Kidney (tissue), 13 donors: ENCODE measurements at regions not wholly inside any gene's neighbourhood (a gene's known extent, or its start where the extent isn't known, plus 50 kb on each side); places are given as distances from the start of the nearest gene placed in this dataset.
"Not testable (repeated sequence)": the region's sequence is repeated elsewhere in the genome, so short reads cannot be mapped to it uniquely, and the experiment has no call there.

Experiments used
- DNase-seq, 5 donors: peaks; one replicate each; pipeline ENCODE4 v3.0.0-alpha.2; 2013 to 2020
- FAIRE-seq: peaks from 2 replicates; lab custom pipeline; 2012; peaks lifted over from hg19 to GRCh38; lab: Jason Lieb, UNC
- H3K27ac ChIP-seq, 2 donors: one replicate each; pipeline ENCODE4 v1.7.0; 2013; ENCODE audit warnings: low read depth in 2 of 2, low read length in 2 of 2, inconsistent platforms in 1 of 2
- H3K27me3 ChIP-seq: one replicate; pipeline ENCODE4 v1.7.1; 2013; ENCODE audit warnings: low read length, inconsistent platforms; ENCODE audit not compliant: control insufficient read depth, insufficient read depth
- H3K36me3 ChIP-seq, 3 donors: one replicate each; pipeline versions ENCODE4 v1.7.0 to v1.7.1; 2013; ENCODE audit warnings: low read length in 3 of 3, control low read depth in 1 of 3, inconsistent platforms in 1 of 3; ENCODE audit not compliant: insufficient read depth in 3 of 3, control insufficient read depth in 2 of 3
- H3K4me1 ChIP-seq, 3 donors: one replicate each; pipeline versions ENCODE4 v1.7.0 to v1.7.1; 2013; ENCODE audit warnings: low read length in 3 of 3, inconsistent platforms in 1 of 3, low read depth in 1 of 3; ENCODE audit not compliant: control insufficient read depth in 2 of 3, insufficient read depth in 2 of 3
- H3K4me3 ChIP-seq, 3 donors: one replicate each; pipeline versions ENCODE4 v1.7.0 to v1.8.1; 2013; ENCODE audit warnings: low read length in 3 of 3, control low read depth in 1 of 3, inconsistent platforms in 1 of 3
- H3K9ac ChIP-seq, 3 donors: one replicate each; pipeline versions ENCODE4 v1.7.0 to v1.7.1; 2013; ENCODE audit warnings: low read length in 3 of 3, control low read depth in 1 of 3, inconsistent platforms in 1 of 3
- H3K9me3 ChIP-seq, 3 donors: one replicate each; pipeline versions ENCODE4 v1.7.0 to v1.7.1; 2013; ENCODE audit warnings: low read length in 3 of 3, control low read depth in 1 of 3, inconsistent platforms in 1 of 3; ENCODE audit not compliant: control insufficient read depth in 2 of 3, insufficient read depth in 1 of 3
- intact Hi-C: fragments of 100-400 bp; cut with DNase I; formaldehyde crosslinking; loops from one replicate; pipeline ENCODE4 v1.11.1; 2022
- TF ChIP-seq, protein P1 (sequence below): IDR thresholded peaks from 3 replicates; pipeline ENCODE4 v1.5.1; 2012; ENCODE audit warnings: mild to moderate bottlenecking, moderate library complexity, borderline replicate concordance; ENCODE audit not compliant: insufficient read depth; ENCODE audit errors: extremely low read depth
- donor health status: control.
- donor health status: control.
- donor health status: control.
- donor health status: control.
- donor health status: control.
- donor health status: DM: yes; HTN: yes; CAD: no.
- donor health status: Normal renal cell carcinoma (clear cell type).

DNA sequence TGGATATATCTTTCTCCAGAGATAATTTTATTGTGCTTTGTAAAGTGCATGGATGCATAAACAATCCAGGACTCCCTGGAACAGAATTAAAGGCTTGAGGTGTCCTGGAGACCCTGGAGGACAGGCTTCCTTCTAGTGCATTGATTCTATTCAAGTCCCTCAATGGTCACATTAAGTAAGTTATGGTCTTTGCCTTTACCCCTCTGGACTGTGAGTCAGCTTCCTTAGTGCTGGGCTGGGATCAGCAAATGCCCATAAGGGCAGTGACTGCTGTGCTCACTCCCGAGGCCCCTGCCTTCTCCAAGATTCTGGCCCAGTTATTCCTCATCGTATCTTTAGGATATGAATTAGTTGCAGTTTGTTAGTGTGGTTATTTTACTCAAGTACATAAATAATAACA, 178.7 kb upstream of the PRSS58 start:
- FAIRE-seq (no peak), DNase-seq (no peak)
- no peak overlapping the region for H3K4me3 ChIP-seq
- H3K27ac ChIP-seq, result no peak overlapping the region
- H3K36me3 ChIP-seq, result no peaks in the 10 kb centered on the region
- peaks cover 0 to 5% (median 0%) of the 10 kb centered on the region in 3 donors for H3K9me3 ChIP-seq
- TF ChIP-seq, protein P1, sequence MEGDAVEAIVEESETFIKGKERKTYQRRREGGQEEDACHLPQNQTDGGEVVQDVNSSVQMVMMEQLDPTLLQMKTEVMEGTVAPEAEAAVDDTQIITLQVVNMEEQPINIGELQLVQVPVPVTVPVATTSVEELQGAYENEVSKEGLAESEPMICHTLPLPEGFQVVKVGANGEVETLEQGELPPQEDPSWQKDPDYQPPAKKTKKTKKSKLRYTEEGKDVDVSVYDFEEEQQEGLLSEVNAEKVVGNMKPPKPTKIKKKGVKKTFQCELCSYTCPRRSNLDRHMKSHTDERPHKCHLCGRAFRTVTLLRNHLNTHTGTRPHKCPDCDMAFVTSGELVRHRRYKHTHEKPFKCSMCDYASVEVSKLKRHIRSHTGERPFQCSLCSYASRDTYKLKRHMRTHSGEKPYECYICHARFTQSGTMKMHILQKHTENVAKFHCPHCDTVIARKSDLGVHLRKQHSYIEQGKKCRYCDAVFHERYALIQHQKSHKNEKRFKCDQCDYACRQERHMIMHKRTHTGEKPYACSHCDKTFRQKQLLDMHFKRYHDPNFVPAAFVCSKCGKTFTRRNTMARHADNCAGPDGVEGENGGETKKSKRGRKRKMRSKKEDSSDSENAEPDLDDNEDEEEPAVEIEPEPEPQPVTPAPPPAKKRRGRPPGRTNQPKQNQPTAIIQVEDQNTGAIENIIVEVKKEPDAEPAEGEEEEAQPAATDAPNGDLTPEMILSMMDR, result no peak
- intact Hi-C loops, result no loop called here
- no peaks in the 10 kb centered on the region for H3K27me3 ChIP-seq
- H3K4me1 ChIP-seq, result no peaks in the 10 kb centered on the region
- no peak overlapping the region for H3K9ac ChIP-seq

DNA sequence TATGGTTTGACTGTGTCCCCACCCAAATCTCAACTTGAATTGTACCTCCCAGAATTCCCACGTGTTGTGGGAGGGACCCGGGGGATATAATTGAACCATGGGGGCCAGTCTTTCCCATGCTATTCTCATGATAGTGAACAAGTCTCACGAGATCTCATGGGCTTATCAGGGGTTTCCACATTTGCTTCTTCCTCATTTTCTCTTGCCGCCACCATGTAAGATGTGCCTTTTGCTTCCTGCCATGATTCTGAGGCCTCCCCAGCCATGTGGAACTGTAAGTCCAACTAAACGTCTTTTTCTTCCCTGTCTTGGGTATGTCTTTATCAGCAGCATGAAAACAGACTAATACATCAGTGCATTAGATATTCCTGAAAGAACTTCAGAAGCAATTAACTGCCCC, 177.7 kb upstream of the PRSS58 start:
- intact Hi-C loops, H3K9ac ChIP-seq, H3K4me3 ChIP-seq, H3K27me3 ChIP-seq, FAIRE-seq, H3K4me1 ChIP-seq, H3K9me3 ChIP-seq, DNase-seq, H3K36me3 ChIP-seq, H3K27ac ChIP-seq: not testable (repeated sequence)

DNA sequence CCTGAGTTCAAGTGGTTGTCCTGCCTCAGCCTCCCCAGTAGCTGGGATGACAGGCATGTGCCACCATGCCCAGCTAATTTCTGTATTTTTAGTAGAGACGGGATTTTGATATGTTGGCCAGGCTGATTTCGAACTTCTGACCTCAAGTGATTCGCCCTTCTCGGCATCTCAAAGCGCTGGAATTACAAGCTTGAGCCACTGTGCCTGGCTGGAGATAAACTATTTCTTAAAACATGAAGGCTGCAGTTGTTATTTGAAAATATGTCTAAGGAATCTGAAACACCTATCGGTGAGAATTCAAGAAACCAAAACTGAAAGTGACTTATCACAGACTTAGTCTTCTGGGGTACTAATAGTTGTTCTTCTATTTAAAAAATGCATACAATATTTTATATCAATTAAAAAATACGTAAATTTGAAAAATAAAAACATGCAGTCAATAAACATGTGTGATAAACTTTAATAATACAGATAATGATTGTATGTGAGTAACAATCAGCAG, 176.9 kb upstream of the PRSS58 start:
- FAIRE-seq, result no peak

DNA sequence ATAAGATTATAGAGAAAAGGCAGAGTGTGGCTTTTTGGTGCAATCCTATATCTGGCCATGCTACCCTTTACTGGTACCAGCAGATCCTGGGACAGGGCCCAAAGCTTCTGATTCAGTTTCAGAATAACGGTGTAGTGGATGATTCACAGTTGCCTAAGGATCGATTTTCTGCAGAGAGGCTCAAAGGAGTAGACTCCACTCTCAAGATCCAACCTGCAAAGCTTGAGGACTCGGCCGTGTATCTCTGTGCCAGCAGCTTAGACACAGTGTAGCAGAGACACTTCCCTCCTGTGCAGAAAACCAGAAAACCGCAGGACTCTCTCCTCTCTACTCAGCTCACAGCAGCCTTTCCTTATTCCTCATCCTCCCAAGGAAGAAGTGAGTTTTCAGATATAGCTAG, 176.3 kb upstream of the PRSS58 start:
- FAIRE-seq, intact Hi-C loops: not testable (repeated sequence)

More for the DNA sequence above, 176.9 kb upstream of the PRSS58 start:
- H3K9me3 ChIP-seq, result peaks cover 0 to 5% (median 0%) of the 10 kb centered on the region in 3 donors
- no peak overlapping the region for H3K9ac ChIP-seq
- H3K4me1 ChIP-seq, result no peaks in the 10 kb centered on the region
- H3K27ac ChIP-seq, result no peak overlapping the region
- H3K27me3 ChIP-seq, result no peaks in the 10 kb centered on the region
- TF ChIP-seq, protein P1, result no peak
- intact Hi-C loops, result no loop called here
- no peaks in the 10 kb centered on the region for H3K36me3 ChIP-seq
- no peak for DNase-seq
- no peak overlapping the region for H3K4me3 ChIP-seq

More for the DNA sequence above, 176.3 kb upstream of the PRSS58 start:
- H3K27ac ChIP-seq, H3K27me3 ChIP-seq, H3K4me3 ChIP-seq, H3K36me3 ChIP-seq, H3K9ac ChIP-seq, H3K4me1 ChIP-seq, H3K9me3 ChIP-seq, DNase-seq: not testable (repeated sequence)
